GM13977 (cell line): ENCODE measurements at regions not wholly inside any gene's neighbourhood (a gene's known extent, or its start where the extent isn't known, plus 50 kb on each side); places are given as distances from the start of the nearest gene placed in this dataset.

Experiments used
- DNase-seq: peaks from one replicate; pipeline ENCODE4 v3.0.0; 2012; ENCODE audit warnings: low spot score
- CTCF ChIP-seq: IDR thresholded peaks from 2 replicates; pipeline ENCODE4 v1.5.1; 2012; ENCODE audit warnings: mild to moderate bottlenecking, control low read depth; ENCODE audit not compliant: insufficient read depth; ENCODE audit errors: extremely low read depth, missing control alignments
- in situ Hi-C: fragments of 300-500 bp; cut with MboI; formaldehyde crosslinking; loops from one replicate; pipeline ENCODE4 v1.12.0; 2022; ENCODE audit warnings: low sequenced_read_pairs, low pct_unique_long_range_greater_than_20kb, mixed read lengths, inconsistent platforms; ENCODE audit not compliant: unreplicated experiment

- in situ Hi-C loops: no loop called here
- no peak for DNase-seq
- TF ChIP-seq CTCF: no peak
Measured at GRCh38 chr13:39965309-39965708, 309.8 kb downstream of the COG6 start.

GRCh38 chr13:39967199-39967959 is 311.9 kb downstream of the COG6 start:
- in situ Hi-C loops: no loop called here
- no peak for TF ChIP-seq CTCF
- no peak for DNase-seq

- TF ChIP-seq CTCF: no peak
- in situ Hi-C loops: no loop called here
- no peak for DNase-seq
Measured at GRCh38 chr13:39968646-39969475, 313.4 kb downstream of the COG6 start.

GRCh38 chr13:39970177-39970846 is 314.9 kb downstream of the COG6 start:
- no peak for DNase-seq
- in situ Hi-C loops: no loop called here
- no peak for TF ChIP-seq CTCF

- no peak for DNase-seq
- TF ChIP-seq CTCF: no peak
- in situ Hi-C loops: no loop called here
Measured at GRCh38 chr13:39971526-39971925, 316.1 kb downstream of the COG6 start.

GRCh38 chr13:39976481-39976880 is 321.0 kb downstream of the COG6 start:
- in situ Hi-C loops: no loop called here
- no peak for TF ChIP-seq CTCF

More at GRCh38 chr13:39976481-39976880, 321.0 kb downstream of the COG6 start:
- no peak for DNase-seq
